ENCODE measurements at regions not wholly inside any gene's neighbourhood (a gene's known extent, or its start where the extent isn't known, plus 50 kb on each side); places are given as distances from the start of the nearest gene placed in this dataset.

GRCh38 chr4:171759274-171759673 is 53.9 kb upstream of the GALNTL6 start:
- no peak for DNase-seq

GRCh38 chr4:171751538-171751937 is 61.7 kb upstream of the GALNTL6 start:
- no peak for DNase-seq

- no peak for DNase-seq
Measured at GRCh38 chr4:171746418-171746817, 66.8 kb upstream of the GALNTL6 start.

GRCh38 chr4:171742436-171742835 is 70.8 kb upstream of the GALNTL6 start:
- no peak for DNase-seq

- DNase-seq, result no peak
Measured at GRCh38 chr4:171727185-171727584, 86.0 kb upstream of the GALNTL6 start.

GRCh38 chr4:171721937-171722336 is 91.3 kb upstream of the GALNTL6 start:
- DNase-seq, result no peak

GRCh38 chr4:171719691-171720090 is 93.5 kb upstream of the GALNTL6 start:
- no peak for DNase-seq

GRCh38 chr4:171718665-171719064 is 94.5 kb upstream of the GALNTL6 start:
- no peak for DNase-seq

- DNase-seq, result no peak
Measured at GRCh38 chr4:171718069-171718468, 95.1 kb upstream of the GALNTL6 start.

- DNase-seq, result no peak
Measured at GRCh38 chr4:171717231-171717741, 95.9 kb upstream of the GALNTL6 start.

- no peak for DNase-seq
Measured at GRCh38 chr4:171715973-171716372, 97.2 kb upstream of the GALNTL6 start.

GRCh38 chr4:171714791-171715454 is 98.3 kb upstream of the GALNTL6 start:
- no peak for DNase-seq

GRCh38 chr4:171710743-171711142 is 102.5 kb upstream of the GALNTL6 start:
- DNase-seq, result no peak

GRCh38 chr4:171676555-171677215 is 136.5 kb upstream of the GALNTL6 start:
- no peak for DNase-seq

GRCh38 chr4:171674781-171675180 is 138.4 kb upstream of the GALNTL6 start:
- DNase-seq, result no peak

- DNase-seq, result no peak
Measured at GRCh38 chr4:171668403-171668802, 144.8 kb upstream of the GALNTL6 start.

GRCh38 chr4:171667906-171668305 is 145.3 kb upstream of the GALNTL6 start:
- no peak for DNase-seq

GRCh38 chr4:171651071-171651470 is 162.1 kb upstream of the GALNTL6 start:
- no peak for DNase-seq

GRCh38 chr4:171650543-171650942 is 162.7 kb upstream of the GALNTL6 start:
- no peak for DNase-seq

- DNase-seq, result no peak
Measured at GRCh38 chr4:171648926-171649325, 164.3 kb upstream of the GALNTL6 start.

GRCh38 chr4:171646984-171647383 is 166.2 kb upstream of the GALNTL6 start:
- no peak for DNase-seq

GRCh38 chr4:171644430-171645057 is 168.7 kb upstream of the GALNTL6 start:
- DNase-seq, result no peak

- no peak for DNase-seq
Measured at GRCh38 chr4:171639540-171639939, 173.7 kb upstream of the GALNTL6 start.

- no peak for DNase-seq
Measured at GRCh38 chr4:171636606-171637005, 176.6 kb upstream of the GALNTL6 start.
